ENCODE measurements at regions not wholly inside any gene's neighbourhood (a gene's known extent, or its start where the extent isn't known, plus 50 kb on each side); places are given as distances from the start of the nearest gene placed in this dataset.
A peak's percentile ranks its signal among the peaks of the same experiment; 100 is the strongest.

- no peak for DNase-seq
These were observed 159.2 kb downstream of the ANKRD60 start for GRCh38 chr20:58069207-58069606.

GRCh38 chr20:58065508-58066361 is 162.7 kb downstream of the ANKRD60 start:
- no peak for DNase-seq

- DNase-seq, result no peak
These were observed 163.9 kb downstream of the ANKRD60 start for GRCh38 chr20:58064411-58065010.

GRCh38 chr20:58059260-58059544 is 169.3 kb downstream of the ANKRD60 start:
- DNase-seq, result no peak

GRCh38 chr20:58058421-58059259 is 169.8 kb downstream of the ANKRD60 start:
- no peak for DNase-seq

- no peak for DNase-seq
These were observed 171.3 kb downstream of the ANKRD60 start for GRCh38 chr20:58056921-58057686.

GRCh38 chr20:58056021-58056591 is 172.3 kb downstream of the ANKRD60 start:
- DNase-seq, result no peak

GRCh38 chr20:58054780-58055373 is 173.6 kb downstream of the ANKRD60 start:
- DNase-seq, result no peak

- no peak for DNase-seq
These were observed 174.2 kb downstream of the ANKRD60 start for GRCh38 chr20:58054082-58054779.

- no peak for DNase-seq
These were observed 174.9 kb downstream of the ANKRD60 start for GRCh38 chr20:58053391-58054055.

- DNase-seq, result no peak
These were observed 177.1 kb downstream of the ANKRD60 start for GRCh38 chr20:58051367-58051766.

- peak; percentile 74 for DNase-seq
These were observed 180.3 kb downstream of the ANKRD60 start for GRCh38 chr20:58048096-58048702.

GRCh38 chr20:58046311-58046710 is 182.1 kb downstream of the ANKRD60 start:
- no peak for DNase-seq

GRCh38 chr20:58045579-58045978 is 182.9 kb downstream of the ANKRD60 start:
- DNase-seq, result no peak

- no peak for DNase-seq
These were observed 183.4 kb downstream of the ANKRD60 start for GRCh38 chr20:58044931-58045555.

GRCh38 chr20:58044286-58044685 is 184.2 kb downstream of the ANKRD60 start:
- no peak for DNase-seq

- no peak for DNase-seq
These were observed 185.0 kb downstream of the ANKRD60 start for GRCh38 chr20:58043236-58044140.

- no peak for DNase-seq
These were observed 185.9 kb downstream of the ANKRD60 start for GRCh38 chr20:58042591-58042990.

All from renal pelvis (tissue), 1 donor.